K562 (cell line): ENCODE measurements at regions not wholly inside any gene's neighbourhood (a gene's known extent, or its start where the extent isn't known, plus 50 kb on each side); places are given as distances from the start of the nearest gene placed in this dataset.

Experiments used
- EZH2 ChIP-seq: IDR thresholded peaks from 2 replicates; pipeline ENCODE4 v1.6.1; 2012; ENCODE audit warnings: low read depth, mild to moderate bottlenecking, inconsistent platforms, low read length, borderline replicate concordance
- HDAC1 ChIP-seq, 2 experiments: fragments of 450-650 bp; IDR thresholded peaks; 2 replicates each; pipeline ENCODE4 v1.6.1; 2016 to 2017; ENCODE audit warnings: inconsistent platforms in 1 of 2, mild to moderate bottlenecking in 1 of 2, moderate library complexity in 1 of 2
- ILK ChIP-seq: fragments of 450-650 bp; IDR thresholded peaks from 2 replicates; pipeline ENCODE4 v1.6.1; 2016; ENCODE audit warnings: missing genetic modification characterization, low read depth, mild to moderate bottlenecking, missing compliant biosample characterization, moderate library complexity, borderline replicate concordance
- LEF1 ChIP-seq: fragments of 450-650 bp; IDR thresholded peaks from 2 replicates; pipeline ENCODE4 v1.6.1; 2016; ENCODE audit warnings: mild to moderate bottlenecking
- RNF2 ChIP-seq: sonication (generic); IDR thresholded peaks from 2 replicates; pipeline ENCODE4 v1.6.1; 2016
- SIN3A ChIP-seq, 2 experiments: fragments of 150-350 bp in 1 of 2; IDR thresholded peaks; 2 replicates each; pipeline ENCODE4 v1.6.1; 2011 to 2016; ENCODE audit warnings: borderline replicate concordance in 2 of 2, low read depth in 2 of 2, low read length in 2 of 2, mild to moderate bottlenecking in 2 of 2, moderate library complexity in 2 of 2; ENCODE audit not compliant: control insufficient read depth in 1 of 2
- SMARCB1 ChIP-seq: IDR thresholded peaks from 2 replicates; pipeline ENCODE4 v1.6.1; 2011; ENCODE audit warnings: improper control_type of control experiment, low read depth; ENCODE audit not compliant: insufficient read length
- TOE1 ChIP-seq, 2 experiments: fragments of 450-650 bp in 1 of 2; sonication (generic) in 1 of 2; formaldehyde crosslinking in 1 of 2; IDR thresholded peaks; 2 replicates each; pipeline versions ENCODE4 v1.7.1 to v1.8.0; 2016 to 2022; ENCODE audit warnings: borderline replicate concordance in 2 of 2, mild to moderate bottlenecking in 2 of 2, antibody characterized with exemption in 1 of 2, inconsistent platforms in 1 of 2, low read depth in 1 of 2, missing genetic modification reagents in 1 of 2, moderate library complexity in 1 of 2
- TF ChIP-seq, protein P1 (sequence below), 3 experiments: IDR thresholded peaks in 2 of 3; conservative IDR thresholded peaks in 1 of 3; 2 replicates each; pipeline ENCODE4 v1.5.1; 2011 to 2012; ENCODE audit warnings: low read length in 3 of 3, mild to moderate bottlenecking in 3 of 3, control low read depth in 2 of 3, improper control_type of control experiment in 1 of 3, inconsistent platforms in 1 of 3, low read depth in 1 of 3, mixed read lengths in 1 of 3, moderate library complexity in 1 of 3; ENCODE audit not compliant: insufficient read depth in 2 of 3
- TF ChIP-seq, protein P2 (sequence below), 2 experiments: fragments of 450-650 bp in 1 of 2; sonication (generic) in 1 of 2; formaldehyde crosslinking in 1 of 2; IDR thresholded peaks; 2 replicates each; pipeline versions ENCODE4 v1.7.1 to v1.9.0; 2016 to 2022; ENCODE audit warnings: inconsistent platforms in 1 of 2, mild to moderate bottlenecking in 1 of 2, missing genetic modification reagents in 1 of 2

DNA sequence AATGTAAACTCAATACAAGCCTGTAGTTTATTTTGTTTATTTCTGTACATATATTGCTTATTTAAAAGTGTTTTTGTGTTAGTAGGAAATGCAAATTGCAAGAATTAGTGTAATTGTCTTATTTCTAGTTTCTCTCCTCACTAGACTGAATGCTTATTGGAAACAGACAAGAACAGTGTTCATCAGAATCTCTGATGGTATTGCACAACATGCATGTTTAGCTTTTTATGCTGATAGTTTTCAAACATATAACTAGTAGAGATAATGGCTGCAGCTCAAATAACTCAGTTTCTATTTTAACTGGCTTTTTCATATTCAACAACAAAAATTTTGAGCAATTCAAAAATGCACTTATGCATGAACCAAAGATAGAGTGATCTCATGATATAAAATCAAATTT lies 68.8 kb upstream of the HTR4 start:
- TF ChIP-seq RNF2 = no peak
- TF ChIP-seq, protein P1, sequence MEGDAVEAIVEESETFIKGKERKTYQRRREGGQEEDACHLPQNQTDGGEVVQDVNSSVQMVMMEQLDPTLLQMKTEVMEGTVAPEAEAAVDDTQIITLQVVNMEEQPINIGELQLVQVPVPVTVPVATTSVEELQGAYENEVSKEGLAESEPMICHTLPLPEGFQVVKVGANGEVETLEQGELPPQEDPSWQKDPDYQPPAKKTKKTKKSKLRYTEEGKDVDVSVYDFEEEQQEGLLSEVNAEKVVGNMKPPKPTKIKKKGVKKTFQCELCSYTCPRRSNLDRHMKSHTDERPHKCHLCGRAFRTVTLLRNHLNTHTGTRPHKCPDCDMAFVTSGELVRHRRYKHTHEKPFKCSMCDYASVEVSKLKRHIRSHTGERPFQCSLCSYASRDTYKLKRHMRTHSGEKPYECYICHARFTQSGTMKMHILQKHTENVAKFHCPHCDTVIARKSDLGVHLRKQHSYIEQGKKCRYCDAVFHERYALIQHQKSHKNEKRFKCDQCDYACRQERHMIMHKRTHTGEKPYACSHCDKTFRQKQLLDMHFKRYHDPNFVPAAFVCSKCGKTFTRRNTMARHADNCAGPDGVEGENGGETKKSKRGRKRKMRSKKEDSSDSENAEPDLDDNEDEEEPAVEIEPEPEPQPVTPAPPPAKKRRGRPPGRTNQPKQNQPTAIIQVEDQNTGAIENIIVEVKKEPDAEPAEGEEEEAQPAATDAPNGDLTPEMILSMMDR (IDR thresholded peaks at IDR 0.05 in 2 of 3, conservative IDR thresholded peaks at IDR 0.05 in 1 of 3; ENCODE audit: insufficient read depth in 2 of 3, low read depth in 1 of 3, low read length in 3 of 3) = no peak
- TF ChIP-seq LEF1 = no peak
- TF ChIP-seq, protein P2, sequence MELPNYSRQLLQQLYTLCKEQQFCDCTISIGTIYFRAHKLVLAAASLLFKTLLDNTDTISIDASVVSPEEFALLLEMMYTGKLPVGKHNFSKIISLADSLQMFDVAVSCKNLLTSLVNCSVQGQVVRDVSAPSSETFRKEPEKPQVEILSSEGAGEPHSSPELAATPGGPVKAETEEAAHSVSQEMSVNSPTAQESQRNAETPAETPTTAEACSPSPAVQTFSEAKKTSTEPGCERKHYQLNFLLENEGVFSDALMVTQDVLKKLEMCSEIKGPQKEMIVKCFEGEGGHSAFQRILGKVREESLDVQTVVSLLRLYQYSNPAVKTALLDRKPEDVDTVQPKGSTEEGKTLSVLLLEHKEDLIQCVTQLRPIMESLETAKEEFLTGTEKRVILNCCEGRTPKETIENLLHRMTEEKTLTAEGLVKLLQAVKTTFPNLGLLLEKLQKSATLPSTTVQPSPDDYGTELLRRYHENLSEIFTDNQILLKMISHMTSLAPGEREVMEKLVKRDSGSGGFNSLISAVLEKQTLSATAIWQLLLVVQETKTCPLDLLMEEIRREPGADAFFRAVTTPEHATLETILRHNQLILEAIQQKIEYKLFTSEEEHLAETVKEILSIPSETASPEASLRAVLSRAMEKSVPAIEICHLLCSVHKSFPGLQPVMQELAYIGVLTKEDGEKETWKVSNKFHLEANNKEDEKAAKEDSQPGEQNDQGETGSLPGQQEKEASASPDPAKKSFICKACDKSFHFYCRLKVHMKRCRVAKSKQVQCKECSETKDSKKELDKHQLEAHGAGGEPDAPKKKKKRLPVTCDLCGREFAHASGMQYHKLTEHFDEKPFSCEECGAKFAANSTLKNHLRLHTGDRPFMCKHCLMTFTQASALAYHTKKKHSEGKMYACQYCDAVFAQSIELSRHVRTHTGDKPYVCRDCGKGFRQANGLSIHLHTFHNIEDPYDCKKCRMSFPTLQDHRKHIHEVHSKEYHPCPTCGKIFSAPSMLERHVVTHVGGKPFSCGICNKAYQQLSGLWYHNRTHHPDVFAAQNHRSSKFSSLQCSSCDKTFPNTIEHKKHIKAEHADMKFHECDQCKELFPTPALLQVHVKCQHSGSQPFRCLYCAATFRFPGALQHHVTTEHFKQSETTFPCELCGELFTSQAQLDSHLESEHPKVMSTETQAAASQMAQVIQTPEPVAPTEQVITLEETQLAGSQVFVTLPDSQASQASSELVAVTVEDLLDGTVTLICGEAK (IDR thresholded peaks at IDR 0.05) = no peak
- TF ChIP-seq, protein P2 (CRISPR knock-in tag; IDR thresholded peaks at IDR 0.05) = no peak
- no peak for TF ChIP-seq EZH2
- no peak for TF ChIP-seq HDAC1 (IDR thresholded peaks at IDR 0.05)
- no peak for TF ChIP-seq ILK (tag)
- TF ChIP-seq SMARCB1 = no peak
- no peak for TF ChIP-seq TOE1 (IDR thresholded peaks at IDR 0.05; ENCODE audit: borderline replicate concordance)
- no peak for TF ChIP-seq TOE1 (CRISPR knock-in tag; IDR thresholded peaks at IDR 0.05; ENCODE audit: borderline replicate concordance, low read depth)
- no peak for TF ChIP-seq SIN3A (IDR thresholded peaks at IDR 0.05; ENCODE audit: borderline replicate concordance in 2 of 2, control insufficient read depth in 1 of 2, low read depth in 2 of 2, low read length in 2 of 2)
